ENCODE measurements at regions not wholly inside any gene's neighbourhood (a gene's known extent, or its start where the extent isn't known, plus 50 kb on each side); places are given as distances from the start of the nearest gene placed in this dataset.
"Not testable (repeated sequence)": the region's sequence is repeated elsewhere in the genome, so short reads cannot be mapped to it uniquely, and the experiment has no call there.

DNA sequence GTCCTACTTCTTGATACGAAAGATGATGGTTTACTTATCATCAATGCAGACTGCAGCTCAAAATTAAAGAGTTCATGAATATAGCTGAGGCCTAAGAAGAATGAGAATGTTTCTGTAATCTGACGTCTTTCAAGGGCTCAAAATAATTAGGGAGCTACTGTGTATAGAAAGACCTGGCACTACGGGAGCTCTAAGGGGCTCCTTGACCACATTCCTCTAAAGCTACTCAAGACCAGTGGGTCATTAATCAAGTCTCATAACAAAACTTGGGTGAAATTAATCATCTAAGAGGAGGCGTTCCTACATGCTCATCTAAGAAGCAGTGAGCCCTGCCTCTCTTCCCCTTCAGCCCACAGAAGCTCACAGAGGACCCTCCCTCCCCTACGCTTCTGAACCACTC is 863.8 kb upstream of the AUTS2 start:
- no peak for DNase-seq (ENCODE audit: low read depth)

- DNase-seq (ENCODE audit: low read depth): no peak
Observed at GRCh38 chr7:68739306-68739705, 859.0 kb upstream of the AUTS2 start.

DNA sequence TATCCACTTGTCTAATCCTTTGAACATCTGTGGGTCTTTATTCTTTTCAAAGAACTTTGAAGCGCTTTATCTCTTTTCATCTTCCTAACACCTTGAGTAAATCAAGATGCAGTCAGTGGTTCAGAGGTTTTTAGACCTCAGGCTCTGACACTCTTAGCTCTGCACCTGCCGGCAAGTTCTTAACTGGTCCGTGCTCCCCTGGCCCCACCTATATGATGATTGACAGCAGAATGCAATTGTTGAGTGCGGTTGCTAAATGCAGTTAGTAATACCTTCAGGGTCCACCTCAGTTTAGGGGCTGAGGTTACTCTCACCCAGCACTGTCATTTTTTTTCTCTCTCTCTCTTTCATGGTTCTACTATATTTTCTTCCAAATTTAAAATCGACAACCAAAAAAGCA is 854.2 kb upstream of the AUTS2 start:
- no peak for DNase-seq (ENCODE audit: low read depth)

GRCh38 chr7:68748934-68749900 is 849.1 kb upstream of the AUTS2 start:
- no peak for DNase-seq (ENCODE audit: low read depth)

GRCh38 chr7:68752485-68753178 is 845.6 kb upstream of the AUTS2 start:
- no peak for DNase-seq (ENCODE audit: low read depth)

DNA sequence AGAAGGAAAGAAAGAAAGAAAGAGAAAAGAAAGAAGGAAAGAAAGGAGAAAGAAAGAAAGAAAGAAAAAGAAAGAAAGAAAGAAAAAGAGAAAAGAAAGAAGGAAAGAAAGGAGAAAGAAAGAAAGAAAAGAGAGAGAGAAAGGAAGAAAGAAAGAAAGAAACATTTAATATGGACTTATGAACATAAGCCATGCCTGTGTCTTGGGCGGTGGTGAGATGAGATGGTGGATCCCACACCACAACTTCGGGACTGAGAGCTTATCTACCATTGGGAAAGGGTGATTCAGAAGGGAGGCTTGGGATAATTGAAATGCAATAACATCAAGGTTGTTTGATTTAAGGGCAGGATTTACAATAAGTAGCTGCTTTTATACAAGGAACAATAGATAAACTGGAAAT is 843.9 kb upstream of the AUTS2 start:
- no peak for DNase-seq (ENCODE audit: low read depth)

GRCh38 chr7:68756986-68757495 is 841.2 kb upstream of the AUTS2 start:
- DNase-seq (ENCODE audit: low read depth): no peak

DNA sequence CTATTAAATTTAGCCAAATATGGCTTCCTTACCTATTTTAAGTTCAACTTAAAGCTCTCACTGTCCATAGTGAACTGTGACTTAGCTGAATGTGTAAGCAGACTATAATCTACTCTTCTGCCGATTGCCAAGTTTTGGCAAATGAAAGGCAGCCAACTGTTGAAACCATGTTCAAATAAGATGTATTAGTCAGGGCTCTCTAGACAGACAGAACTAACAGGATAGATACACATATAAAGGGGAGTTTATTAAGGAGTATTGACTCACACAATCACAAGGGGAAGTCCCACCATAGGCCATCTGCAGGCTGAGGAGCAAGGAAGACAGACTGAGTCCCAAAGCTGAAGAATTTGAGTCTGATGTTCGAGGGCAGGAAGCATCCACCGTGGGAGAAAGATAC is 837.7 kb upstream of the AUTS2 start:
- no peak for DNase-seq (ENCODE audit: low read depth)

DNA sequence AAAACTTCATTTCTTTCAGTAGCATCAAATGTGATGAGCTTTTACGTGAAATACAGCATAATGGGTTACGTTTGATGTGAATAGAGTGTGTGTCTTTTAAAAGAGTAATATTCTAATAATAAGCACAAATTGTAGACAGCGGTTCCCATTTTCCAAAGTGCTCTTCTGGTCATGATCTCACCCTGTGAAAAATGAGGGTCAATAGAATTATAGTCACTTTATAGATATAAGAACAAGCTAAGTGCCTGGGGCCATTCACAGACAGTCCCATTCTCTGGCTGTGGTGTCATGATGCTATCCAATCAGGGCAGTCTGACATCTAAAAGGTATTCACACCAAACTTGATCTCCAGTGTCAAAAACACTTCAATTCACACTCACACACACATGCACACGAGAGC is 830.8 kb upstream of the AUTS2 start:
- DNase-seq (ENCODE audit: low read depth): no peak

- no peak for DNase-seq (ENCODE audit: low read depth)
Observed at GRCh38 chr7:68770649-68771048, 827.6 kb upstream of the AUTS2 start.

- DNase-seq (ENCODE audit: low read depth): no peak
Observed at GRCh38 chr7:68776326-68776725, 821.9 kb upstream of the AUTS2 start.

GRCh38 chr7:68783684-68784083 is 814.6 kb upstream of the AUTS2 start:
- DNase-seq (ENCODE audit: low read depth): no peak

DNA sequence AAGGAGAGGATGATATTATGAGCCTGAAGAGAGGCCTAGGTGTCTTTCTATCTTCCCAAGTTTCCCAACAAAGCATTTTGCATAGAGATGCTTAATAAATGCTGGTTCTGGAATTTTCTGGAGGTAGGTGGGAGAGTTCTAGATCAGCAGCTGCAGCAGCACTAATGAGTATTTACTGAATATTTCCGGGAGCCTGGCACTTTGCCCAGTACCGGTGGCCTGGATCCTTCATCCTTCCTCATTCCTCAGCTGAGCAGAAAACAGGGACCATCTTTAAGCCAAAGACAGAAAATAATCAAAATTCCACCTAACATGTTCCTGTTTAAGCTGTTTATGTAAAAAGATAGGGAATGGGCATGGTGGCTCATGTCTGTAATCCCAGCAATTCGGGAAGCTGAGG is 813.2 kb upstream of the AUTS2 start:
- DNase-seq (ENCODE audit: low read depth): no peak

DNA sequence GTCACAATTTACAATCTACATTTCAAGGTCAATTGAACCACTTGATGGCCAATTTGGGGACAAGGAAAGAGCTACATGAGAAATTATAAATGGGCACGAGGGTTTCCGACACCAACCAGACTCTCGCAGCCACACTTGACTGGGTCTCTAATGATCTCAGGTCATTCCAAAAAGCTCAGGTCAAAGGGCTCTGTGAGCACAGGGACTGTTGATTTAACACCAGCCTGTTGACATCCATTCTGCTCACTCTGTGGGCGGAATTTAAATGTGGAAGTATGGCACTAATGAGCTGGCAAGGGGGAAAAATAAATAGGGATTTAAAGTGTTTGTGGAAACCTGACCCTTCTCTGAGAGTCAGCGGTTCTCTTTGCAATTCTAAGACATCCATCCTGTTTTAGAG is 810.7 kb upstream of the AUTS2 start:
- DNase-seq (ENCODE audit: low read depth): no peak

DNA sequence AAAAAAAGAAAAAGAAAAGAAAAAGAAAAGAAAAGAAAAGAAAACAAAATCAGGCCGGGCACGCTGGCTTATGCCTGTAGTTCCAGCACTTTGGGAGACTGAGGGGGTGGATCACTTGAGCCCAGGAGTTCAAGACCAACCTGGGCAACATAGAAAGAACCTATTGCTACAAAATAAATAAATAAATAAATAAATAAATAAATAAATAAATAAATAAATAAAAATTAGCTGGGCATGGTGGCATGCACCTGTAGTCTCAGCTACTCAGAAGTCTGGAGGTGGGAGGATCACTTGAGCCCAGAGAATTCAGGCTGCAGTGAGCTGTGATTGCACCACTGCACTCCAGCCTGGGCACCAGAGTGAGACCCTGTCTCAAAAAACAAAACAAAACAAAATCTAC is 809.7 kb upstream of the AUTS2 start:
- DNase-seq (ENCODE audit: low read depth): not testable (repeated sequence)

DNA sequence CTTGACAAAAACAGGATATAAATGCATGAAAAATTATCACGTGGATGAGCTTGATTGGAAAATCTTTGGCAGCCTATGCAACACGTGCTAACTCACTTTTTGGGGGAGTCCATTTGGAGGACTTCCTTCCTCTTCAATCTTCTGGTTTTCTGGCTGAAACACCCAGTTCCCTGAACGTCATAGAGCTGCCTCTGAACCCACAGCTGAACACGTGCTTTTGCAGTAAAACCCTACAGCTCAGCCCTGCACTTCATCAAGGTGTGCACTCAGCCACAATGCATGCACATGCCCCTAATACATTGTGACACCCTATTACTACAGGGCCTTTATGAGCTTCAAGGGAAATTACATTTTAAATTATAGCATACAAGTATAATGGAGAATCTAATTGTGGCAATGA is 808.7 kb upstream of the AUTS2 start:
- no peak for DNase-seq (ENCODE audit: low read depth)

GRCh38 chr7:68792351-68792750 is 805.9 kb upstream of the AUTS2 start:
- no peak for DNase-seq (ENCODE audit: low read depth)

DNA sequence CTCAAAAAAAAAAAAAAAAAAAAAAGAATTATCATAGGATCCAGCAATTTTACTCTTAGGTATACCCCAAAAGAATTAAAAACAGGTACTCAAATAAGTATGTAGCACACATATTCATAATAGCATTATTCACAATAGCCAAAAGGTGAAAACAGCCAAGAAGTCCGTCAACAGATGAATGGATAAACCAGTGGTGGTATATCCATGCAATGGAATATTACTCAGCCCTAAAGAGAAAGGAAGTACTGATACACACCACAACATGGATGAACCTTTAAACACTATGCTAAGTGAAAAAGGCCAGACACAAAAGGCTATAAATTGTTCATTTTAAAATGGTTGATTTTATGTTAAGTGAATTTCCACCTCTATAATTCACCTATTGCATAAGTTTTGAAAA is 804.8 kb upstream of the AUTS2 start:
- no peak for DNase-seq (ENCODE audit: low read depth)

GRCh38 chr7:68800316-68800715 is 798.0 kb upstream of the AUTS2 start:
- DNase-seq (ENCODE audit: low read depth): no peak

- DNase-seq (ENCODE audit: low read depth): no peak
Observed at GRCh38 chr7:68805159-68805558, 793.1 kb upstream of the AUTS2 start.

GRCh38 chr7:68807666-68808065 is 790.6 kb upstream of the AUTS2 start:
- DNase-seq (ENCODE audit: low read depth): peak; percentile 35

- DNase-seq (ENCODE audit: low read depth): no peak
Observed at GRCh38 chr7:68813551-68814080, 784.7 kb upstream of the AUTS2 start.

- DNase-seq (ENCODE audit: low read depth): no peak
Observed at GRCh38 chr7:68816491-68816890, 781.8 kb upstream of the AUTS2 start.

All from forelimb muscle (tissue), 1 donor.